SK-N-SH treated with all-trans-retinoic acid at 6 μM for 48 hours (cell line): ENCODE measurements at regions not wholly inside any gene's neighbourhood (a gene's known extent, or its start where the extent isn't known, plus 50 kb on each side); places are given as distances from the start of the nearest gene placed in this dataset.

ENCODE experiments used
- ARNTL ChIP-seq: fragments of 450-650 bp; formaldehyde crosslinking; IDR thresholded peaks from 2 replicates; pipeline ENCODE4 v1.5.0; 2020; ENCODE audit warnings: low read depth, mild to moderate bottlenecking, moderate library complexity, borderline replicate concordance
- BACH2 ChIP-seq: fragments of 250-450 bp; sonication (Bioruptor Pico); IDR thresholded peaks from 2 replicates; pipeline ENCODE4 v1.9.0; 2021; ENCODE audit warnings: mild to moderate bottlenecking, borderline replicate concordance
- ESRRG ChIP-seq: fragments of 250-450 bp; sonication (Bioruptor Pico); IDR thresholded peaks from 2 replicates; pipeline ENCODE4 v1.6.1; 2021; ENCODE audit warnings: mild to moderate bottlenecking
- PATZ1 ChIP-seq: fragments of 250-450 bp; sonication (Bioruptor Pico); IDR thresholded peaks from 2 replicates; pipeline ENCODE4 v1.8.0; 2020; ENCODE audit warnings: mild to moderate bottlenecking, moderate library complexity, borderline replicate concordance
- RARB ChIP-seq: fragments of 250-450 bp; sonication (Bioruptor Pico); IDR thresholded peaks from 2 replicates; pipeline ENCODE4 v1.8.0; 2021; ENCODE audit warnings: mild to moderate bottlenecking, moderate library complexity
- SNAI2 ChIP-seq: fragments of 250-450 bp; sonication (Bioruptor Pico); IDR thresholded peaks from 2 replicates; pipeline ENCODE4 v1.5.0; 2020; ENCODE audit warnings: mild to moderate bottlenecking, moderate library complexity
- ZC3H10 ChIP-seq: fragments of 250-450 bp; sonication (Bioruptor Pico); IDR thresholded peaks from 2 replicates; pipeline ENCODE4 v1.5.1; 2021; ENCODE audit warnings: mild to moderate bottlenecking, moderate library complexity
- ZFP3 ChIP-seq: fragments of 250-450 bp; sonication (Bioruptor Pico); IDR thresholded peaks from 2 replicates; pipeline ENCODE4 v1.5.0; 2020; ENCODE audit warnings: mild to moderate bottlenecking, moderate library complexity
- ZFP30 ChIP-seq: fragments of 450-650 bp; formaldehyde crosslinking; IDR thresholded peaks from 2 replicates; pipeline ENCODE4 v1.5.0; 2022; ENCODE audit warnings: mild to moderate bottlenecking, moderate library complexity
- TF ChIP-seq, protein P1 (sequence below): fragments of 250-450 bp; sonication (Bioruptor Pico); IDR thresholded peaks from 2 replicates; pipeline ENCODE4 v1.5.1; 2021; ENCODE audit warnings: mild to moderate bottlenecking, moderate library complexity
- TF ChIP-seq, protein P2 (sequence below): fragments of 250-450 bp; sonication (Bioruptor Pico); IDR thresholded peaks from 2 replicates; pipeline ENCODE4 v1.5.1; 2020; ENCODE audit warnings: low read depth, mild to moderate bottlenecking, moderate library complexity

DNA sequence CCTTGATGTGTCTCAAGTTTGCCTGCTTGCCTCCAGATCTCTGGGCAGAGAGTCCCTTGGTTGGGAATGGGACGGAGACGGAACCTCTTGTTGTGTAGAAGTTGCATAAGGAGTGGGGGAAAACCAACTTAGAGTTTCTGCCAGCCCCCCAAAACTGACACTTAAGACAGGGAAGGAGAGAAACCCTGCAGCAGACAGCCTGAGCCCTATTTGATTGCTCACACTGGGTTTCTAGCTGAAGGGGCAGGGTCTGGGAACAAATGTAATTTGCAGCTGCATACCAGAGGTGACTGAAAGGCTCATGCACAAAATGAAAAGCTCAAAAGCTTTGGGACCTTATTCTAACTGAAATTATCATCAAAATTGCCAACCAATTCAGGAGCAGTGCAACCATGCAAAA lies 254.5 kb downstream of the RASEF start:
- no peak for TF ChIP-seq ESRRG (CRISPR knock-in tag)
- TF ChIP-seq PATZ1 (CRISPR knock-in tag): no peak
- TF ChIP-seq, protein P1, sequence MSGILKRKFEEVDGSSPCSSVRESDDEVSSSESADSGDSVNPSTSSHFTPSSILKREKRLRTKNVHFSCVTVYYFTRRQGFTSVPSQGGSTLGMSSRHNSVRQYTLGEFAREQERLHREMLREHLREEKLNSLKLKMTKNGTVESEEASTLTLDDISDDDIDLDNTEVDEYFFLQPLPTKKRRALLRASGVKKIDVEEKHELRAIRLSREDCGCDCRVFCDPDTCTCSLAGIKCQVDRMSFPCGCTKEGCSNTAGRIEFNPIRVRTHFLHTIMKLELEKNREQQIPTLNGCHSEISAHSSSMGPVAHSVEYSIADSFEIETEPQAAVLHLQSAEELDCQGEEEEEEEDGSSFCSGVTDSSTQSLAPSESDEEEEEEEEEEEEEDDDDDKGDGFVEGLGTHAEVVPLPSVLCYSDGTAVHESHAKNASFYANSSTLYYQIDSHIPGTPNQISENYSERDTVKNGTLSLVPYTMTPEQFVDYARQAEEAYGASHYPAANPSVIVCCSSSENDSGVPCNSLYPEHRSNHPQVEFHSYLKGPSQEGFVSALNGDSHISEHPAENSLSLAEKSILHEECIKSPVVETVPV (CRISPR knock-in tag): no peak
- TF ChIP-seq, protein P2, sequence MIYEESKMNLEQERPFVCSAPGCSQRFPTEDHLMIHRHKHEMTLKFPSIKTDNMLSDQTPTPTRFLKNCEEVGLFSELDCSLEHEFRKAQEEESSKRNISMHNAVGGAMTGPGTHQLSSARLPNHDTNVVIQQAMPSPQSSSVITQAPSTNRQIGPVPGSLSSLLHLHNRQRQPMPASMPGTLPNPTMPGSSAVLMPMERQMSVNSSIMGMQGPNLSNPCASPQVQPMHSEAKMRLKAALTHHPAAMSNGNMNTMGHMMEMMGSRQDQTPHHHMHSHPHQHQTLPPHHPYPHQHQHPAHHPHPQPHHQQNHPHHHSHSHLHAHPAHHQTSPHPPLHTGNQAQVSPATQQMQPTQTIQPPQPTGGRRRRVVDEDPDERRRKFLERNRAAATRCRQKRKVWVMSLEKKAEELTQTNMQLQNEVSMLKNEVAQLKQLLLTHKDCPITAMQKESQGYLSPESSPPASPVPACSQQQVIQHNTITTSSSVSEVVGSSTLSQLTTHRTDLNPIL (CRISPR knock-in tag): no peak
- no peak for TF ChIP-seq ZFP30 (CRISPR knock-in tag)
- no peak for TF ChIP-seq ZFP3
- TF ChIP-seq BACH2: no peak
- TF ChIP-seq SNAI2 (CRISPR knock-in tag): no peak
- TF ChIP-seq RARB: no peak
- no peak for TF ChIP-seq ZC3H10 (CRISPR knock-in tag)
- TF ChIP-seq ARNTL (CRISPR knock-in tag): no peak
